ENCODE measurements at regions not wholly inside any gene's neighbourhood (a gene's known extent, or its start where the extent isn't known, plus 50 kb on each side); places are given as distances from the start of the nearest gene placed in this dataset.

DNA sequence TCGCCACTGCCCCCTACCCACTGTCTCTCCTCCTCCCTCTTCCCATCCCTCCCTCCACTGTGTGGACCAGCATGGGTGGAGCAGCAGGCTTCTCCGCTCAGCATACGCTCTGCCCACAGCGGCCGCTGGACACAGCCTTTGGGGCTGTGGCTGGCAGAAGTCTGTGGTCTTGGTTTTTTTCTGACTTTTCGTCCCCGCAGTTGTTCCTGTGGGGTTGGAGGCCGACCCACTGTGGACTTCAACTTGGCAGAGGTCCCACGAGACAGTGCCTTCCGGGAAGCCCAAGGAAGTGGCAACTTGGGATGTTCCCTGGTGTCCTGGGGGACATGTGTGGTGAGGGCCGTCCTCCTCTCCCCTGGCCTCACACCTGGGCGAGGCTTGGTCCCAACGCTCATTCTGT is 162.5 kb upstream of the C1orf174 start:
- TF ChIP-seq EZH2 (IDR thresholded peaks at IDR 0.05; ENCODE audit: borderline replicate concordance, low read depth, low read length, severe bottlenecking) (no peak), CTCF (IDR thresholded peaks at IDR 0.05; ENCODE audit: borderline replicate concordance, extremely low read depth, low read length, poor library complexity, severe bottlenecking) (no peak)

All from DND-41 (cell line).